ENCODE measurements at regions not wholly inside any gene's neighbourhood (a gene's known extent, or its start where the extent isn't known, plus 50 kb on each side); places are given as distances from the start of the nearest gene placed in this dataset.

GRCh38 chr9:12194731-12195130, 498.5 kb upstream of the TYRP1 start:
- no peak for DNase-seq (ENCODE audit: low spot score in 2 of 2)
- 48% methylated on average over 2 of the region's 2 CpGs for WGBS
- TF ChIP-seq CTCF (IDR thresholded peaks at IDR 0.05) (no peak), POLR2AphosphoS5 (IDR thresholded peaks at IDR 0.05) (no peak), POLR2A (IDR thresholded peaks at IDR 0.05) (no peak)
- Histone ChIP-seq H3K9me3 (no peaks in the 10 kb centered on the region), H3K27ac (no peak overlapping the region), H3K36me3 (no peaks in the 10 kb centered on the region), H3K4me1 (no peaks in the 10 kb centered on the region), H3K4me3 (no peak overlapping the region), H3K27me3 (no peaks in the 10 kb centered on the region)

DNA sequence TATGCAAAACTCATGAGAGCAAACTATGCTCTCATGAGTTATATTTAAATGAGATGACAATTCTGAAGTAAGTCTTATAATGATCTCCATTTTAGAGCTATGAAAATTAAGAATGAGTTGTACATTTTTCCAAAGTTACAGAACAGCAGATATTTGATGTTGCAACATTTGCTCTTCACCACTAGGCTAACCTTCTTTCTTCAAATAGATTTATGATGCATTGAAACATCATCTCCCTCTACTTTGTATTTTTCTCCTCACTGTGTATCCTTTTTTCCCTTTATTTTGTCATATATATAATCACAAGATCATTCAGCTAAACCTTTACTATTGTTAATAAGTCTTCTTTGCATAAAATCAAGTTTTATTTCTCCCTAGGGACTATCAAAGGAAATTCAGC, 497.7 kb upstream of the TYRP1 start:
- Histone ChIP-seq H3K27ac (no peak overlapping the region), H3K36me3 (no peaks in the 10 kb centered on the region), H3K9me3 (no peaks in the 10 kb centered on the region), H3K4me1 (no peaks in the 10 kb centered on the region), H3K4me3 (no peak overlapping the region), H3K27me3 (no peaks in the 10 kb centered on the region)
- TF ChIP-seq POLR2AphosphoS5 (IDR thresholded peaks at IDR 0.05) (no peak), POLR2A (IDR thresholded peaks at IDR 0.05) (no peak), CTCF (IDR thresholded peaks at IDR 0.05) (no peak), EP300 (IDR thresholded peaks at IDR 0.05) (no peak)
- DNase-seq (ENCODE audit: low spot score in 2 of 2) = no peak

DNA sequence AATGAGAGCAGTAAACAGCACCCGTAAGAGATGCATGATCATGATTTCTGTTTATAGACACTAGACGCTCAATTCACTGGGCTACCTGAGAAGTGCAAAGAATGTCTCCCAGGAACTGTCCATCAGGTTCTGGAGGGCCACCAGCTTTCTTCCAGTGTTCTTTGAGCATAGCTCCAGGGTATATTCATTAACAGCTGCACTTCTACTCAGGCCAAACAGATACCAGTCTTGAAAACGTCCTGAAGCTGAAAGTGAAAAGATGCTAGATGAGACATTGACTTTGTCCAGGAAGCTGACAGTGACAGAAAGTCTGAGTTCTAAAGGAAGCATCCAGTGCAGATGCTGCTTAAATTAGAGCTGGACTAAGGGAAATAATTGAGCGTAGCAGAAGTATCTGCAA, 488.7 kb upstream of the TYRP1 start:
- Histone ChIP-seq H3K9me3 (no peaks in the 10 kb centered on the region), H3K27ac (no peak overlapping the region), H3K4me1 (no peaks in the 10 kb centered on the region), H3K4me3 (no peak overlapping the region), H3K27me3 (no peaks in the 10 kb centered on the region), H3K36me3 (no peaks in the 10 kb centered on the region)
- TF ChIP-seq EP300 (IDR thresholded peaks at IDR 0.05) = no peak
- no peak for TF ChIP-seq POLR2AphosphoS5 (IDR thresholded peaks at IDR 0.05)
- no peak for TF ChIP-seq CTCF (IDR thresholded peaks at IDR 0.05)
- TF ChIP-seq POLR2A (IDR thresholded peaks at IDR 0.05) = no peak
- DNase-seq (ENCODE audit: low spot score in 2 of 2) = no peak
- WGBS = 67% methylated on average over 4 of the region's 4 CpGs

- H3K36me3 ChIP-seq = no peaks in the 10 kb centered on the region
- H3K4me3 ChIP-seq = no peak overlapping the region
- H3K9me3 ChIP-seq = no peaks in the 10 kb centered on the region
- no peaks in the 10 kb centered on the region for H3K27me3 ChIP-seq
- DNase-seq (ENCODE audit: low spot score in 2 of 2) = no peak
- H3K4me1 ChIP-seq = no peaks in the 10 kb centered on the region
- H3K27ac ChIP-seq = no peak overlapping the region
- WGBS = 58% methylated on average over 3 of the region's 3 CpGs
- no peak for TF ChIP-seq POLR2AphosphoS5 (IDR thresholded peaks at IDR 0.05)
- TF ChIP-seq POLR2A (IDR thresholded peaks at IDR 0.05) = no peak
- TF ChIP-seq CTCF (IDR thresholded peaks at IDR 0.05) = no peak
- TF ChIP-seq EP300 (IDR thresholded peaks at IDR 0.05) = no peak
Measured at GRCh38 chr9:12212860-12213259, 480.3 kb upstream of the TYRP1 start.

GRCh38 chr9:12221470-12221869, 471.7 kb upstream of the TYRP1 start:
- DNase-seq (ENCODE audit: low spot score in 2 of 2) = no peak
- Histone ChIP-seq H3K27me3 (no peaks in the 10 kb centered on the region), H3K4me1 (no peaks in the 10 kb centered on the region), H3K9me3 (no peaks in the 10 kb centered on the region), H3K36me3 (no peaks in the 10 kb centered on the region), H3K27ac (no peak overlapping the region), H3K4me3 (no peak overlapping the region)
- TF ChIP-seq POLR2AphosphoS5 (IDR thresholded peaks at IDR 0.05) = no peak
- TF ChIP-seq CTCF (IDR thresholded peaks at IDR 0.05) = no peak
- 39% methylated on average over 1 of the region's 1 CpG for WGBS

Data from suprapubic skin (tissue), 4 donors.